Fibroblast of lung (primary cell): ENCODE measurements at regions not wholly inside any gene's neighbourhood (a gene's known extent, or its start where the extent isn't known, plus 50 kb on each side); places are given as distances from the start of the nearest gene placed in this dataset.

Source experiments
- DNase-seq, 2 donors: peaks; one replicate each; pipeline versions ENCODE4 v3.0.0 to v3.0.0-alpha.2; 2010; ENCODE audit warnings: low read depth in 2 of 2
- H2AFZ ChIP-seq: 2 replicates; pipeline ENCODE4 v1.5.1; 2012; ENCODE audit warnings: low read length, control low read depth, inconsistent platforms
- H3K27ac ChIP-seq: 2 replicates; pipeline ENCODE4 v1.5.1; 2011; ENCODE audit warnings: low read length, control low read depth; ENCODE audit not compliant: insufficient read depth
- H3K27me3 ChIP-seq: 2 replicates; pipeline ENCODE4 v1.5.1; 2011; ENCODE audit warnings: mild to moderate bottlenecking, low read length; ENCODE audit not compliant: control insufficient read depth, insufficient read depth
- H3K36me3 ChIP-seq: 2 replicates; pipeline ENCODE4 v1.5.1; 2011; ENCODE audit warnings: low read length; ENCODE audit not compliant: control insufficient read depth, insufficient read depth
- H3K4me1 ChIP-seq: 2 replicates; pipeline ENCODE4 v1.5.1; 2011; ENCODE audit warnings: low read length; ENCODE audit not compliant: control insufficient read depth, insufficient read depth; ENCODE audit errors: extremely low read depth
- H3K4me2 ChIP-seq: 2 replicates; pipeline ENCODE4 v1.5.1; 2011; ENCODE audit warnings: low read length, control low read depth; ENCODE audit not compliant: insufficient read depth; ENCODE audit errors: extremely low read depth
- H3K4me3 ChIP-seq, 4 experiments: fragments of 200-600 bp in 1 of 4; sonication (generic) in 1 of 4; replicated peaks in 1 of 4; 2 replicates each; pipeline ENCODE4 v1.5.1; 2011 to 2016; ENCODE audit warnings: low read length in 4 of 4, low read depth in 3 of 4, mild to moderate bottlenecking in 3 of 4, control low read depth in 2 of 4, inconsistent platforms in 1 of 4, mixed read lengths in 1 of 4; ENCODE audit not compliant: insufficient read depth in 1 of 4; ENCODE audit errors: control extremely low read depth in 1 of 4
- H3K79me2 ChIP-seq: 2 replicates; pipeline ENCODE4 v1.5.1; 2012; ENCODE audit warnings: mild to moderate bottlenecking, low read length, inconsistent platforms; ENCODE audit not compliant: control insufficient read depth, insufficient read depth
- H3K9ac ChIP-seq: 2 replicates; pipeline ENCODE4 v1.5.1; 2011; ENCODE audit warnings: mild to moderate bottlenecking, low read length, control low read depth; ENCODE audit not compliant: insufficient read depth
- H3K9me3 ChIP-seq: 2 replicates; pipeline ENCODE4 v1.5.1; 2012; ENCODE audit warnings: low read depth, low read length; ENCODE audit not compliant: control insufficient read depth, insufficient read depth
- H4K20me1 ChIP-seq: 2 replicates; pipeline ENCODE4 v1.5.1; 2011; ENCODE audit warnings: low read length; ENCODE audit not compliant: control insufficient read depth, insufficient read depth; ENCODE audit errors: extremely low read depth
- EZH2 ChIP-seq: IDR thresholded peaks from 2 replicates; pipeline ENCODE4 v1.5.1; 2012; ENCODE audit warnings: low read length, control low read depth, mild to moderate bottlenecking; ENCODE audit errors: missing control alignments
- TF ChIP-seq, protein P1 (sequence below), 2 donors: IDR thresholded peaks in 1 of 2; conservative IDR thresholded peaks in 1 of 2; 1 replicate in 1 of 2; 2 replicates in 1 of 2; pipeline ENCODE4 v1.5.1; 2011 to 2012; ENCODE audit warnings: low read length in 2 of 2, control low read depth in 1 of 2, inconsistent platforms in 1 of 2, low read depth in 1 of 2, mild to moderate bottlenecking in 1 of 2

DNA sequence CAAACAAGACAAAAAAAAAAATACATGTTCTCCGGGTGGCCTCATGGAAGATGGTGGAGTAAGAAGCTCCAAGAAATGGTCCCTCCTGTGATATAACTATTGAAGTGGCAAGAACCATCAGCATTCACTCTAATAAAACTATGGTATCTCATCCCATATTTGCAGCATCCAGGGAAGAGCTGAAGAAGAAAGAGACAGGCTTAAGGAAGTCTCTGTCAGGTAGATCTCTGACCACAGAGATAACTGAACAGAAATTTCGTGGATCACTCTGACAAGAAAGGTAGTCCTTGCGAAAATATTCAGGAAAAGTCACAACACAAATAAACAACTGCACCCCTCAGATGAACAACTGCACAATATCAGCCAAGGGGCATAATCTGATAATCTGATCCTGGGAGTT is 54.6 kb upstream of the IGLL5 start:
- Histone ChIP-seq H3K27me3 (no peaks in the 10 kb centered on the region), H3K27ac (no peak overlapping the region), H2AFZ (no peak overlapping the region)

DNA sequence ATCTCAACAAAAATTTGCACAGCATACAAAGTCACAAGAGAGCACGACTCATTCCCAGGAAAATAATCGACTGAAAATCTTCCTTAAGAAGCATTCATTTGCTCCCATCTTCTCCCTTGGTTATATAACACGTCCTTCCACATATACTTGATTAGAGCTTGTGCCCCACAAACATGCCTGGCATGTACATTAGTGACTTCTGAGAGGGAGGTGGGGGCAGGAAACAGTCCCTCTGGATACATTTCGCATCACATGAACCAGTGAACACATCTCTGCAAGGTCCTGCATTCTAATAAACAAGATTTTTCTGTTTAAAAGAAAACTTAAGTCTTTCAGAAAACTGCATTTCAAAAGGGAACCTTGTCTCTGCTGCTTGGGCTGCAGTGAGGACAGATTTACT is 54.1 kb upstream of the IGLL5 start:
- Histone ChIP-seq H3K4me2 (no peak overlapping the region), H4K20me1 (no peaks in the 10 kb centered on the region), H3K4me1 (no peaks in the 10 kb centered on the region), H3K79me2 (no peaks in the 10 kb centered on the region), H3K27ac (no peak overlapping the region), H2AFZ (no peak overlapping the region), H3K36me3 (no peaks in the 10 kb centered on the region), H3K27me3 (no peaks in the 10 kb centered on the region), H3K9ac (no peak overlapping the region), H3K9me3 (no peaks in the 10 kb centered on the region), H3K4me3 (no peak overlapping the region)
- DNase-seq, result no peak
- no peak for TF ChIP-seq EZH2
- TF ChIP-seq, protein P1, sequence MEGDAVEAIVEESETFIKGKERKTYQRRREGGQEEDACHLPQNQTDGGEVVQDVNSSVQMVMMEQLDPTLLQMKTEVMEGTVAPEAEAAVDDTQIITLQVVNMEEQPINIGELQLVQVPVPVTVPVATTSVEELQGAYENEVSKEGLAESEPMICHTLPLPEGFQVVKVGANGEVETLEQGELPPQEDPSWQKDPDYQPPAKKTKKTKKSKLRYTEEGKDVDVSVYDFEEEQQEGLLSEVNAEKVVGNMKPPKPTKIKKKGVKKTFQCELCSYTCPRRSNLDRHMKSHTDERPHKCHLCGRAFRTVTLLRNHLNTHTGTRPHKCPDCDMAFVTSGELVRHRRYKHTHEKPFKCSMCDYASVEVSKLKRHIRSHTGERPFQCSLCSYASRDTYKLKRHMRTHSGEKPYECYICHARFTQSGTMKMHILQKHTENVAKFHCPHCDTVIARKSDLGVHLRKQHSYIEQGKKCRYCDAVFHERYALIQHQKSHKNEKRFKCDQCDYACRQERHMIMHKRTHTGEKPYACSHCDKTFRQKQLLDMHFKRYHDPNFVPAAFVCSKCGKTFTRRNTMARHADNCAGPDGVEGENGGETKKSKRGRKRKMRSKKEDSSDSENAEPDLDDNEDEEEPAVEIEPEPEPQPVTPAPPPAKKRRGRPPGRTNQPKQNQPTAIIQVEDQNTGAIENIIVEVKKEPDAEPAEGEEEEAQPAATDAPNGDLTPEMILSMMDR (conservative IDR thresholded peaks at IDR 0.05 in 1 of 2, IDR thresholded peaks at IDR 0.05 in 1 of 2; ENCODE audit: low read depth in 1 of 2, low read length in 2 of 2), result no peak

More for the DNA sequence above, 54.6 kb upstream of the IGLL5 start:
- Histone ChIP-seq H3K36me3 (no peaks in the 10 kb centered on the region), H3K4me1 (no peaks in the 10 kb centered on the region), H3K4me3 (no peak overlapping the region), H4K20me1 (no peaks in the 10 kb centered on the region), H3K9ac (no peak overlapping the region), H3K9me3 (no peaks in the 10 kb centered on the region), H3K79me2 (no peaks in the 10 kb centered on the region), H3K4me2 (no peak overlapping the region)
- no peak for DNase-seq
- no peak for TF ChIP-seq EZH2
- TF ChIP-seq, protein P1 (conservative IDR thresholded peaks at IDR 0.05 in 1 of 2, IDR thresholded peaks at IDR 0.05 in 1 of 2; ENCODE audit: low read depth in 1 of 2, low read length in 2 of 2), result no peak

DNA sequence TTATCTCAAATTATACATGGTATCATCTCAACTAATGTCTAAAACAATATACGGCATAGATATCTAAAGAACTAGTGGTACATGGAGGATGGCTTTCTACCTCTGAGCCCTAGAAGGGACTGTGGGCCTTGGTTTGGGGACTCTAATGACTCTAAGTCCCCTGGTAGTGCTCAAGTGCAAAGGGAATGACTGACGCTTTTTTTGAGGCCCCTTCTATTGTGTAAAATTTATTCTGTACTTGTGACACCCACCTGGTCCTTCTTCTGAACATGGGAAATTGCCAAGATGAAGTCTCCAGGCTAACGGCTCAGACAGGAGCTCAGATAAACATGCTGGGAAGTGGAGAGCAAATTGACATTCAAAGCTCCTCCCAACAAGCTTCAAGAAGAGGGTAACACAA is 53.4 kb upstream of the IGLL5 start:
- H3K27ac ChIP-seq, result no peak overlapping the region
- TF ChIP-seq, protein P1 (conservative IDR thresholded peaks at IDR 0.05 in 1 of 2, IDR thresholded peaks at IDR 0.05 in 1 of 2; ENCODE audit: low read depth in 1 of 2, low read length in 2 of 2), result no peak
- no peak for DNase-seq

More for the DNA sequence above, 53.4 kb upstream of the IGLL5 start:
- Histone ChIP-seq H3K9ac (no peak overlapping the region), H2AFZ (no peak overlapping the region), H3K4me2 (no peak overlapping the region), H3K4me3 (no peak overlapping the region), H3K79me2 (no peaks in the 10 kb centered on the region), H3K36me3 (no peaks in the 10 kb centered on the region), H3K4me1 (no peaks in the 10 kb centered on the region), H3K9me3 (no peaks in the 10 kb centered on the region), H3K27me3 (no peaks in the 10 kb centered on the region), H4K20me1 (no peaks in the 10 kb centered on the region)
